Activated naive CD8-positive, alpha-beta T cell treated with anti-CD3 and anti-CD28 coated beads, Interleukin-2, amount 10 ng/mL, durations not matched to agents 7 days and 5 days (primary cell): ENCODE measurements at regions not wholly inside any gene's neighbourhood (a gene's known extent, or its start where the extent isn't known, plus 50 kb on each side); places are given as distances from the start of the nearest gene placed in this dataset.
"Not testable (repeated sequence)": the region's sequence is repeated elsewhere in the genome, so short reads cannot be mapped to it uniquely, and the experiment has no call there.

Experiments used
- ATAC-seq: fragments of 150-1000 bp; cut with Tn5 transposase; one replicate; pipeline ENCODE4 v1.10.0; 2021; ENCODE audit warnings: low read depth, moderate library complexity
- POLR2A ChIA-PET: fragments of 350-600 bp; sonication (Branson Sonifier 250); formaldehyde crosslinking; loops from one replicate; lab custom pipeline; 2021; ENCODE audit warnings: antibody characterized with exemption; lab: Charles Lee
- DNase-seq: peaks from one replicate; pipeline ENCODE4 v3.0.0; 2021
- H3K27ac Mint-ChIP-seq: one replicate; pipeline ENCODE4 v1.8.0; 2022; ENCODE audit warnings: mild to moderate bottlenecking, mixed read lengths
- H3K27me3 Mint-ChIP-seq: one replicate; pipeline ENCODE4 v1.8.0; 2022; ENCODE audit warnings: mild to moderate bottlenecking, moderate library complexity, mixed read lengths
- H3K36me3 Mint-ChIP-seq: one replicate; pipeline ENCODE4 v1.8.0; 2021; ENCODE audit warnings: mild to moderate bottlenecking, mixed read lengths
- H3K4me1 Mint-ChIP-seq: one replicate; pipeline ENCODE4 v1.8.0; 2021; ENCODE audit warnings: mixed read lengths
- H3K4me3 Mint-ChIP-seq: one replicate; pipeline ENCODE4 v1.8.0; 2022; ENCODE audit warnings: mild to moderate bottlenecking, moderate library complexity, mixed read lengths
- H3K9me3 Mint-ChIP-seq: one replicate; pipeline ENCODE4 v1.8.0; 2021; ENCODE audit warnings: mixed read lengths

- H3K9me3 Mint-ChIP-seq: no peaks in the 10 kb centered on the region
- H3K4me1 Mint-ChIP-seq: no peaks in the 10 kb centered on the region
- ATAC-seq (no peak), DNase-seq (no peak)
- H3K4me3 Mint-ChIP-seq: no peak overlapping the region
- no peak overlapping the region for H3K27ac Mint-ChIP-seq
- POLR2A ChIA-PET: no interaction called here
- H3K36me3 Mint-ChIP-seq: no peaks in the 10 kb centered on the region
- H3K27me3 Mint-ChIP-seq: peaks cover 2% of the 10 kb centered on the region
Measured at GRCh38 chr2:175679231-175679630, 322.8 kb downstream of the LNPK start.

- no peak overlapping the region for H3K27ac Mint-ChIP-seq
- no peak for DNase-seq
- no peaks in the 10 kb centered on the region for H3K36me3 Mint-ChIP-seq
- ATAC-seq: no peak
- POLR2A ChIA-PET: no interaction called here
- H3K27me3 Mint-ChIP-seq: no peaks in the 10 kb centered on the region
- no peak overlapping the region for H3K4me3 Mint-ChIP-seq
- H3K4me1 Mint-ChIP-seq: no peaks in the 10 kb centered on the region
- H3K9me3 Mint-ChIP-seq: no peaks in the 10 kb centered on the region
Measured at GRCh38 chr2:175677880-175678279, 324.2 kb downstream of the LNPK start.

- Mint-ChIP-seq H3K4me3 (no peak overlapping the region), H3K27ac (no peak overlapping the region), H3K36me3 (no peaks in the 10 kb centered on the region), H3K4me1 (no peaks in the 10 kb centered on the region), H3K9me3 (no peaks in the 10 kb centered on the region), H3K27me3 (no peaks in the 10 kb centered on the region)
- ATAC-seq (no peak), DNase-seq (no peak)
- POLR2A ChIA-PET: no interaction called here
Measured at GRCh38 chr2:175676813-175677212, 325.3 kb downstream of the LNPK start.

DNA sequence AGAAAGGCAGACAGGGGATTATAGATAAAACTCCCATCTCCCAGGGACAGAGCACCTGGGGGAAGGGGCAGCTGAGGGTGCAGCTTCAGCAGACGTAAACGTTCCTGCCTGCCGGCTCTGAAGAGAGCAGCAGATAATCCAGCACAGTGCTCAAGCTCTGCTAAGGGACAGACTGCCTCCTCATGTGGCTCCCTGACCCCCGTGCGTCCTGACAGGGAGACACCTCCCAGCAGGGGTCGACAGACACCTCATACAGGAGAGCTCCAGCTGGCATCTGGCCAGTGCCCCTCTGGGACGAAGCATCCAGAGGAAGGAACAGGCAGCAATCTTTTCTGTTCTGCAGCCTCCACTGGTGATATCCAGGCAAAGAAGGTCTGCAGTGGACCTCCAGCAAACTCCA is 333.3 kb downstream of the LNPK start:
- POLR2A ChIA-PET, H3K27ac Mint-ChIP-seq, H3K27me3 Mint-ChIP-seq, ATAC-seq, DNase-seq, H3K4me1 Mint-ChIP-seq, H3K36me3 Mint-ChIP-seq, H3K9me3 Mint-ChIP-seq, H3K4me3 Mint-ChIP-seq: not testable (repeated sequence)

- H3K9me3 Mint-ChIP-seq: no peaks in the 10 kb centered on the region
- no peaks in the 10 kb centered on the region for H3K36me3 Mint-ChIP-seq
- POLR2A ChIA-PET: no interaction called here
- ATAC-seq (no peak), DNase-seq (no peak)
- no peak overlapping the region for H3K27ac Mint-ChIP-seq
- H3K4me1 Mint-ChIP-seq: no peaks in the 10 kb centered on the region
- H3K4me3 Mint-ChIP-seq: no peak overlapping the region
- H3K27me3 Mint-ChIP-seq: peaks cover 8% of the 10 kb centered on the region
Measured at GRCh38 chr2:175662335-175662734, 339.7 kb downstream of the LNPK start.

GRCh38 chr2:175648577-175649063 is 353.4 kb downstream of the LNPK start:
- no peak overlapping the region for H3K27ac Mint-ChIP-seq
- peaks cover 2% of the 10 kb centered on the region for H3K27me3 Mint-ChIP-seq
- POLR2A ChIA-PET: no interaction called here
- H3K4me1 Mint-ChIP-seq: no peaks in the 10 kb centered on the region
- no peak overlapping the region for H3K4me3 Mint-ChIP-seq
- H3K9me3 Mint-ChIP-seq: peaks cover 5% of the 10 kb centered on the region
- no peak for DNase-seq
- H3K36me3 Mint-ChIP-seq: no peaks in the 10 kb centered on the region
- ATAC-seq: no peak

DNA sequence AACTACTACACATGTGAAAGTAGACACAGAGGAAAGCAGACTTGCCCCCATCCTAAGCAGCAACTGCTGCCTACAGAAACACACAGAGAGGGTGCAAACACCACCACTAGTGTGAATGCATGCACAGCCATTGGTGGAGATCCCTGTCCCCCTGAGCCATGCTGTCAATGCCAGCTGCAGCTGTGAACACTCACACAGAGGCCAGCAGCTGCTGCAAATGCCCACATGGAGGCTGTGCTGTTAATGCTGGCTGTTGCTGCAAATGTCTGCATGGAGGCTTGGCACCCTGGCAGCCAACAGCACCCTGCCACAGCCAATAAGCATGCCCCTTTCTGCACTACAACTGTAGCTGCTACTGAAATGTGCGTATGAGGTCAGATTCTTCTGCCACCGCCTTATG is 355.0 kb downstream of the LNPK start:
- Mint-ChIP-seq H3K27me3 (peaks cover 2% of the 10 kb centered on the region), H3K4me3 (no peak overlapping the region), H3K4me1 (no peaks in the 10 kb centered on the region), H3K36me3 (no peaks in the 10 kb centered on the region), H3K9me3 (peaks cover 5% of the 10 kb centered on the region), H3K27ac (no peak overlapping the region)
- ATAC-seq: no peak
- DNase-seq: no peak
- POLR2A ChIA-PET: no interaction called here

- Mint-ChIP-seq H3K27ac (no peak overlapping the region), H3K9me3 (no peaks in the 10 kb centered on the region), H3K36me3 (no peaks in the 10 kb centered on the region), H3K27me3 (peaks cover 5% of the 10 kb centered on the region), H3K4me3 (no peak overlapping the region), H3K4me1 (no peaks in the 10 kb centered on the region)
- no peak for ATAC-seq
- DNase-seq: no peak
- POLR2A ChIA-PET: no interaction called here
Measured at GRCh38 chr2:175640655-175641054, 361.4 kb downstream of the LNPK start.

- Mint-ChIP-seq H3K4me3 (no peak overlapping the region), H3K9me3 (no peaks in the 10 kb centered on the region), H3K27me3 (peaks cover 10% of the 10 kb centered on the region), H3K27ac (no peak overlapping the region), H3K4me1 (no peaks in the 10 kb centered on the region), H3K36me3 (no peaks in the 10 kb centered on the region)
- ATAC-seq: no peak
- no peak for DNase-seq
- POLR2A ChIA-PET: no interaction called here
Measured at GRCh38 chr2:175633227-175633626, 368.8 kb downstream of the LNPK start.

GRCh38 chr2:175631245-175631623 is 370.8 kb downstream of the LNPK start:
- H3K36me3 Mint-ChIP-seq: no peaks in the 10 kb centered on the region
- H3K9me3 Mint-ChIP-seq: no peaks in the 10 kb centered on the region
- H3K27ac Mint-ChIP-seq: no peak overlapping the region
- no peak overlapping the region for H3K4me3 Mint-ChIP-seq
- no peaks in the 10 kb centered on the region for H3K4me1 Mint-ChIP-seq
- POLR2A ChIA-PET: no interaction called here
- peaks cover 7% of the 10 kb centered on the region for H3K27me3 Mint-ChIP-seq
- no peak for ATAC-seq
- no peak for DNase-seq

- Mint-ChIP-seq H3K36me3 (no peaks in the 10 kb centered on the region), H3K27me3 (peaks cover 4% of the 10 kb centered on the region), H3K27ac (no peak overlapping the region), H3K4me3 (no peak overlapping the region), H3K9me3 (no peaks in the 10 kb centered on the region), H3K4me1 (no peaks in the 10 kb centered on the region)
- DNase-seq (no peak), ATAC-seq (no peak)
- POLR2A ChIA-PET: no interaction called here
Measured at GRCh38 chr2:175630280-175631244, 371.5 kb downstream of the LNPK start.

DNA sequence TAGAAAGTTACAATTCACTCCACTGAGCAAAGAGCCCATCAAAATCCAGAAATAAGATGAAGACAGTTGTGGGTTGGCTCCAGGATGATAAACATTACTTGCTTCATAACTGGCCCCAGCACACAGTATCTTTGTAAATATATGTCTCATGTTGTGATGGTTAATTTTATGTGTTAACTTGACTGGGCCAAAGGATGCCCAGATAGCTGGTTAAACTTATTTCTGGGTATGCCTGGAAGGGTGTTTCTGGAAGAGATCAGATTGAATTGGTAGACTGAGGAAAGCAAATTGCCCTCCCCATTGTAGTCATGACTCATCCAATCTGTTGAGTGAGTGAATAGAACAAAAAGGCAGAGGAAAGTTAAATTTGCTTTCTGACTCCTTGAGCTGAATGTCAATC is 373.8 kb downstream of the LNPK start:
- POLR2A ChIA-PET: no interaction called here
- no peaks in the 10 kb centered on the region for H3K4me1 Mint-ChIP-seq
- peaks cover 2% of the 10 kb centered on the region for H3K27me3 Mint-ChIP-seq
- no peaks in the 10 kb centered on the region for H3K9me3 Mint-ChIP-seq
- no peaks in the 10 kb centered on the region for H3K36me3 Mint-ChIP-seq
- ATAC-seq (no peak), DNase-seq (no peak)
- no peak overlapping the region for H3K4me3 Mint-ChIP-seq
- H3K27ac Mint-ChIP-seq: no peak overlapping the region

- no peak for ATAC-seq
- H3K36me3 Mint-ChIP-seq: no peaks in the 10 kb centered on the region
- H3K4me1 Mint-ChIP-seq: no peaks in the 10 kb centered on the region
- H3K4me3 Mint-ChIP-seq: no peak overlapping the region
- no peak overlapping the region for H3K27ac Mint-ChIP-seq
- no peaks in the 10 kb centered on the region for H3K9me3 Mint-ChIP-seq
- peaks cover 2% of the 10 kb centered on the region for H3K27me3 Mint-ChIP-seq
- POLR2A ChIA-PET: no interaction called here
- DNase-seq: no peak
Measured at GRCh38 chr2:175627405-175627804, 374.7 kb downstream of the LNPK start.

DNA sequence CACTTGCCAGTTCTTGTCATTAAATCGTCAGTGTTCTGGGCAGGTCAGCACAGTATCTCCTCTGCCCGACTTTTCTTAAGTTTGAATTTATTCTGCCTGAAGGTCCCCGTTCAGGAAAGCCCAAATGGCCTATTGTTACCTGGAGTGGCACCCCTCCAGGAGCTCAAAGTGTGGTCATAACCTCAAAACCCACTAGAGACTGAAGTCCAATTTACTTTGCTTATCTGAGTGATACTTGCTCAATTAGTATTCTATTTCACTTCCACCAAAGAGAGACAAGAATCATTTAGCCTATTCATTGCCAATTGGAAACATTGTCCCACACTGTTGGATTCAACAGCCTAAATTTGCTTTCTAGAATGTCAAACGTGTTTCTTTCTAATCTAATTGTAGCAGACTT is 375.3 kb downstream of the LNPK start:
- ATAC-seq: no peak
- DNase-seq: no peak
- Mint-ChIP-seq H3K36me3 (no peaks in the 10 kb centered on the region), H3K27ac (no peak overlapping the region), H3K4me1 (no peaks in the 10 kb centered on the region), H3K4me3 (no peak overlapping the region), H3K9me3 (no peaks in the 10 kb centered on the region), H3K27me3 (peaks cover 2% of the 10 kb centered on the region)
- POLR2A ChIA-PET: no interaction called here
